GM12865 (cell line): ENCODE measurements at regions not wholly inside any gene's neighbourhood (a gene's known extent, or its start where the extent isn't known, plus 50 kb on each side); places are given as distances from the start of the nearest gene placed in this dataset.

Experiments
- DNase-seq: peaks from one replicate; pipeline ENCODE4 v3.0.0; 2010; ENCODE audit warnings: low read depth
- H3K4me3 ChIP-seq: 2 replicates; pipeline ENCODE4 v1.5.1; 2011; ENCODE audit warnings: mild to moderate bottlenecking, low read depth, low read length, control low read depth
- CTCF ChIP-seq: IDR thresholded peaks from 2 replicates; pipeline ENCODE4 v1.5.1; 2011; ENCODE audit warnings: low read length, control low read depth, low read depth, inconsistent platforms; ENCODE audit not compliant: insufficient read depth; ENCODE audit errors: missing control alignments

- no peak for TF ChIP-seq CTCF
- DNase-seq = peak; percentile 66
- peak overlapping the region; percentile 91 for H3K4me3 ChIP-seq
Measured at GRCh38 chr2:61763605-61764034, 90.2 kb downstream of the FAM161A start.

- peak; percentile 72 for DNase-seq
- no peak for TF ChIP-seq CTCF
- H3K4me3 ChIP-seq = no peak overlapping the region; the same call in 1 of the 2 replicates
Measured at GRCh38 chr2:61762292-61762691, 91.6 kb downstream of the FAM161A start.

GRCh38 chr2:61759718-61760117, 94.1 kb downstream of the FAM161A start:
- TF ChIP-seq CTCF = no peak
- DNase-seq = no peak
- H3K4me3 ChIP-seq = no peak overlapping the region

- no peak for DNase-seq
- H3K4me3 ChIP-seq = no peak overlapping the region
- TF ChIP-seq CTCF = no peak
Measured at GRCh38 chr2:61759005-61759404, 94.9 kb downstream of the FAM161A start.

- no peak for DNase-seq
- no peak for TF ChIP-seq CTCF
- no peak overlapping the region for H3K4me3 ChIP-seq
Measured at GRCh38 chr2:61758159-61758558, 95.7 kb downstream of the FAM161A start.

GRCh38 chr2:61753512-61753911, 100.3 kb downstream of the FAM161A start:
- no peak for DNase-seq
- TF ChIP-seq CTCF = no peak
- H3K4me3 ChIP-seq = no peak overlapping the region

- H3K4me3 ChIP-seq = no peak overlapping the region
- TF ChIP-seq CTCF = no peak
- no peak for DNase-seq
Measured at GRCh38 chr2:61750624-61751023, 103.2 kb downstream of the FAM161A start.
